ENCODE measurements at regions not wholly inside any gene's neighbourhood (a gene's known extent, or its start where the extent isn't known, plus 50 kb on each side); places are given as distances from the start of the nearest gene placed in this dataset.

DNA sequence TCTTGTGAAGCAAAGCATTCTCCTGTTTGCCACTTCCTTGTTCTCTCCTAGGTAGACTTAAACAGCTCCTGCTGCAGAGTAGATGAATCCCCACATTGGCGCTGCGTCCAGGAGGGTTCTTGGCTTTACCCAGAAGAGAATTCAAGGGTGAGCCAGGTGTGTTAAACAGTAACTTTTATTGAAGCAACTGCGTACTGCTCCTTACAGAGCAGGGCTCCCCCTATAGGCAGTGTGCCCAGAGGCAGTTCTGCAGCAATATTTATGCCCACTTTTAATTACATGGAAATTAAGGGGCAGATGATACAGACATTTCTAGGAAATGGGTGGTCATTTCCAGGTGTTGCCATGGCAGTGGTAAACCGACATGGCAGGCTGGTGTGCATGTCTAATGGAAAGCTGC, 987.6 kb upstream of the RBFOX1 start:
- intact Hi-C loops (cut with micrococcal nuclease; ENCODE audit: unreplicated experiment) = no loop called here
- WGBS (ENCODE audit: low lambda C conversion rate) = 57% methylated on average over 2 of the region's 4 CpGs
- DNase-seq (ENCODE audit: low spot score) (no peak), ATAC-seq (no peak), FAIRE-seq (no peak)
- Histone ChIP-seq H3K4me1 (ENCODE audit: insufficient read depth, low read length) (no peaks in the 10 kb centered on the region), H2AFZ (ENCODE audit: low read length) (no peak overlapping the region), H3K9ac (ENCODE audit: insufficient read depth, low read depth, low read length) (no peak overlapping the region), H3K4me2 (ENCODE audit: low read depth, low read length) (no peak overlapping the region), H3K27ac (ENCODE audit: extremely low read length, insufficient read depth, low read length) (no peak overlapping the region), H3K79me2 (ENCODE audit: insufficient read depth, low read length) (no peaks in the 10 kb centered on the region), H3K36me3 (replicated peaks in 1 of 2; ENCODE audit: control insufficient read depth in 1 of 2, insufficient read depth in 2 of 2, low read length in 2 of 2) (no peaks in the 10 kb centered on the region), H3K27me3 (ENCODE audit: control insufficient read depth in 1 of 2, insufficient read depth in 2 of 2, low read length in 2 of 2) (no peaks in the 10 kb centered on the region), H4K20me1 (ENCODE audit: insufficient read depth, low read length) (no peaks in the 10 kb centered on the region), H3K9me3 (ENCODE audit: low read length) (peaks cover 38% of the 10 kb centered on the region), H3K4me3 (replicated peaks in 1 of 3; ENCODE audit: insufficient read depth in 1 of 3, low read depth in 2 of 3, low read length in 3 of 3) (no peak overlapping the region)
- ChIA-PET CTCF (ENCODE audit: low intra/inter-chr PET ratio, low total read pairs) (no interaction called here), POLR2A (no interaction called here)
- TF ChIP-seq ZNF138 (CRISPR knock-in tag; IDR thresholded peaks at IDR 0.05; ENCODE audit: low read depth) (no peak), TAF15 (IDR thresholded peaks at IDR 0.05; ENCODE audit: low read depth, low read length, poor library complexity, severe bottlenecking) (no peak), ZNF17 (CRISPR knock-in tag; IDR thresholded peaks at IDR 0.05) (no peak), SRF (IDR thresholded peaks at IDR 0.05; ENCODE audit: low read depth, low read length) (no peak), HNF4A (CRISPR knock-in tag; IDR thresholded peaks at IDR 0.05) (no peak), NFYC (CRISPR knock-in tag; IDR thresholded peaks at IDR 0.05) (no peak), SNRNP70 (IDR thresholded peaks at IDR 0.05; ENCODE audit: low read depth, low read length) (no peak), HMG20A (CRISPR knock-in tag; IDR thresholded peaks at IDR 0.05; ENCODE audit: borderline replicate concordance) (no peak), ZIK1 (CRISPR knock-in tag; IDR thresholded peaks at IDR 0.05; ENCODE audit: borderline replicate concordance, low read depth) (no peak), ZNF83 (CRISPR knock-in tag; IDR thresholded peaks at IDR 0.05; ENCODE audit: borderline replicate concordance) (no peak), U2AF2 (IDR thresholded peaks at IDR 0.05; ENCODE audit: low read depth, low read length) (no peak), ZNF326 (CRISPR knock-in tag; IDR thresholded peaks at IDR 0.05; ENCODE audit: borderline replicate concordance) (no peak), ZNF24 (IDR thresholded peaks at IDR 0.05) (no peak), ZNF354B (CRISPR knock-in tag; IDR thresholded peaks at IDR 0.05) (no peak), ZNF235 (CRISPR knock-in tag; IDR thresholded peaks at IDR 0.05; ENCODE audit: borderline replicate concordance) (no peak), ZNF34 (CRISPR knock-in tag; IDR thresholded peaks at IDR 0.05; ENCODE audit: borderline replicate concordance) (no peak)
- TF ChIP-seq, protein P1, sequence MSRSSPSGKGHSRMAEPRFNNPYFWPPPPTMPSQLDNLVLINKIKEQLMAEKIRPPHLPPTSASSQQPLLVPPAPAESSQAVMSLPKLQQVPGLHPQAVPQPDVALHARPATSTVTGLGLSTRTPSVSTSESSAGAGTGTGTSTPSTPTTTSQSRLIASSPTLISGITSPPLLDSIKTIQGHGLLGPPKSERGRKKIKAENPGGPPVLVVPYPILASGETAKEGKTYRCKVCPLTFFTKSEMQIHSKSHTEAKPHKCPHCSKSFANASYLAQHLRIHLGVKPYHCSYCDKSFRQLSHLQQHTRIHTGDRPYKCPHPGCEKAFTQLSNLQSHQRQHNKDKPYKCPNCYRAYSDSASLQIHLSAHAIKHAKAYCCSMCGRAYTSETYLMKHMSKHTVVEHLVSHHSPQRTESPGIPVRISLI (CRISPR knock-in tag; IDR thresholded peaks at IDR 0.05; ENCODE audit: borderline replicate concordance) = no peak
- TF ChIP-seq, protein P2, sequence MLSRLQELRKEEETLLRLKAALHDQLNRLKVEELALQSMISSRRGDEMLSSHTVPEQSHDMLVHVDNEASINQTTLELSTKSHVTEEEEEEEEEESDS (CRISPR knock-in tag; IDR thresholded peaks at IDR 0.05; ENCODE audit: borderline replicate concordance) = no peak
- BruUV-seq (replicated peaks) = no TSS peak
- in situ Hi-C loops (cut with HindIII; ENCODE audit: extremely low pct_ligation_motif_present, low pct_unique_long_range_greater_than_20kb) = no loop called here

Measured in HepG2 (cell line).